ENCODE measurements at regions not wholly inside any gene's neighbourhood (a gene's known extent, or its start where the extent isn't known, plus 50 kb on each side); places are given as distances from the start of the nearest gene placed in this dataset.
A peak's percentile ranks its signal among the peaks of the same experiment; 100 is the strongest.

- no peaks in the 10 kb centered on the region for H3K9me3 Mint-ChIP-seq
- DNase-seq (ENCODE audit: low spot score in 2 of 2): peak; percentile 12 to 67
- H3K27ac Mint-ChIP-seq: peak overlapping the region; percentile 95
- H3K36me3 Mint-ChIP-seq: peaks cover 10% of the 10 kb centered on the region
- peak; percentile 96 for ATAC-seq
- H3K4me3 Mint-ChIP-seq: peak overlapping the region; percentile 50
- peaks cover 73% of the 10 kb centered on the region for H3K4me1 Mint-ChIP-seq
These were observed 121.0 kb upstream of the IRF2BP2 start for GRCh38 chr1:234730770-234731568.

- no peak for DNase-seq (ENCODE audit: low spot score in 2 of 2)
- Mint-ChIP-seq H3K36me3 (peaks cover 10% of the 10 kb centered on the region), H3K4me3 (peak overlapping the region; percentile 50), H3K9me3 (no peaks in the 10 kb centered on the region), H3K27ac (peak overlapping the region; percentile 95), H3K4me1 (peaks cover 78% of the 10 kb centered on the region)
- no peak for ATAC-seq
These were observed 120.4 kb upstream of the IRF2BP2 start for GRCh38 chr1:234730475-234730769.

GRCh38 chr1:234729561-234730474, 119.8 kb upstream of the IRF2BP2 start:
- H3K4me1 Mint-ChIP-seq: peaks cover 81% of the 10 kb centered on the region
- no peak for DNase-seq (ENCODE audit: low spot score in 2 of 2)
- no peak for ATAC-seq
- peak overlapping the region; percentile 50 for H3K4me3 Mint-ChIP-seq
- peaks cover 10% of the 10 kb centered on the region for H3K36me3 Mint-ChIP-seq
- peak overlapping the region; percentile 95 for H3K27ac Mint-ChIP-seq
- no peaks in the 10 kb centered on the region for H3K9me3 Mint-ChIP-seq

GRCh38 chr1:234728740-234729139, 118.8 kb upstream of the IRF2BP2 start:
- Mint-ChIP-seq H3K36me3 (peaks cover 18% of the 10 kb centered on the region), H3K4me3 (no peak overlapping the region), H3K4me1 (peaks cover 85% of the 10 kb centered on the region), H3K9me3 (no peaks in the 10 kb centered on the region), H3K27ac (no peak overlapping the region)
- ATAC-seq: no peak
- no peak for DNase-seq (ENCODE audit: low spot score in 2 of 2)

- peaks cover 24% of the 10 kb centered on the region for H3K36me3 Mint-ChIP-seq
- H3K4me1 Mint-ChIP-seq: peaks cover 93% of the 10 kb centered on the region
- no peak for ATAC-seq
- H3K4me3 Mint-ChIP-seq: peak overlapping the region; percentile 63
- DNase-seq (ENCODE audit: low spot score in 2 of 2): no peak
- H3K27ac Mint-ChIP-seq: peak overlapping the region; percentile 92
- no peaks in the 10 kb centered on the region for H3K9me3 Mint-ChIP-seq
These were observed 117.3 kb upstream of the IRF2BP2 start for GRCh38 chr1:234727018-234727940.

GRCh38 chr1:234726359-234726943, 116.5 kb upstream of the IRF2BP2 start:
- peak overlapping the region; percentile 92 for H3K27ac Mint-ChIP-seq
- peak overlapping the region; percentile 63 for H3K4me3 Mint-ChIP-seq
- H3K36me3 Mint-ChIP-seq: peaks cover 21% of the 10 kb centered on the region
- no peak for DNase-seq (ENCODE audit: low spot score in 2 of 2)
- H3K9me3 Mint-ChIP-seq: no peaks in the 10 kb centered on the region
- peaks cover 89% of the 10 kb centered on the region for H3K4me1 Mint-ChIP-seq
- no peak for ATAC-seq

GRCh38 chr1:234725177-234726132, 115.5 kb upstream of the IRF2BP2 start:
- peak; percentile 31 to 79 for DNase-seq (ENCODE audit: low spot score in 2 of 2)
- H3K9me3 Mint-ChIP-seq: no peaks in the 10 kb centered on the region
- peak; percentile 57 for ATAC-seq
- H3K36me3 Mint-ChIP-seq: peaks cover 13% of the 10 kb centered on the region
- H3K4me1 Mint-ChIP-seq: peaks cover 79% of the 10 kb centered on the region
- H3K4me3 Mint-ChIP-seq: peak overlapping the region; percentile 63
- peak overlapping the region; percentile 92 for H3K27ac Mint-ChIP-seq

GRCh38 chr1:234724516-234725176, 114.7 kb upstream of the IRF2BP2 start:
- DNase-seq (ENCODE audit: low spot score in 2 of 2): peak; percentile 25 to 66
- ATAC-seq: peak; percentile 20
- H3K9me3 Mint-ChIP-seq: no peaks in the 10 kb centered on the region
- peak overlapping the region; percentile 63 for H3K4me3 Mint-ChIP-seq
- H3K27ac Mint-ChIP-seq: peak overlapping the region; percentile 92
- peaks cover 71% of the 10 kb centered on the region for H3K4me1 Mint-ChIP-seq
- peaks cover 13% of the 10 kb centered on the region for H3K36me3 Mint-ChIP-seq

- no peaks in the 10 kb centered on the region for H3K9me3 Mint-ChIP-seq
- peak overlapping the region; percentile 92 for H3K27ac Mint-ChIP-seq
- peaks cover 13% of the 10 kb centered on the region for H3K36me3 Mint-ChIP-seq
- peak overlapping the region; percentile 63 for H3K4me3 Mint-ChIP-seq
- DNase-seq (ENCODE audit: low spot score in 2 of 2) (peak; percentile 21 to 73), ATAC-seq (peak; percentile 78)
- H3K4me1 Mint-ChIP-seq: peaks cover 61% of the 10 kb centered on the region
These were observed 113.1 kb upstream of the IRF2BP2 start for GRCh38 chr1:234722904-234723720.

- peak overlapping the region; percentile 63 for H3K4me3 Mint-ChIP-seq
These were observed 112.3 kb upstream of the IRF2BP2 start for GRCh38 chr1:234722270-234722704.

GRCh38 chr1:234721476-234722269, 111.7 kb upstream of the IRF2BP2 start:
- Mint-ChIP-seq H3K4me1 (peaks cover 47% of the 10 kb centered on the region), H3K36me3 (peaks cover 13% of the 10 kb centered on the region), H3K27ac (peak overlapping the region; percentile 92), H3K4me3 (peak overlapping the region; percentile 63), H3K9me3 (no peaks in the 10 kb centered on the region)
- ATAC-seq (no peak), DNase-seq (ENCODE audit: low spot score in 2 of 2) (no peak)

More at GRCh38 chr1:234722270-234722704, 112.3 kb upstream of the IRF2BP2 start:
- ATAC-seq: no peak
- Mint-ChIP-seq H3K27ac (peak overlapping the region; percentile 92), H3K9me3 (no peaks in the 10 kb centered on the region), H3K4me1 (peaks cover 52% of the 10 kb centered on the region), H3K36me3 (peaks cover 13% of the 10 kb centered on the region)
- DNase-seq (ENCODE audit: low spot score in 2 of 2): no peak

Measured in stimulated activated effector memory CD8-positive, alpha-beta T cell treated with anti-CD3 and anti-CD28 coated beads, Interleukin-12 subunit alpha, Interleukin-12 subunit beta, amount 100 ng/mL, for 72 hours (primary cell).